CD14-positive monocyte (primary cell): ENCODE measurements at regions not wholly inside any gene's neighbourhood (a gene's known extent, or its start where the extent isn't known, plus 50 kb on each side); places are given as distances from the start of the nearest gene placed in this dataset.
"Not testable (repeated sequence)": the region's sequence is repeated elsewhere in the genome, so short reads cannot be mapped to it uniquely, and the experiment has no call there.

ENCODE experiments used
- DNase-seq, 3 donors: peaks; one replicate each; pipeline ENCODE4 v3.0.0-alpha.2; 2011 to 2022
- H2AFZ ChIP-seq: 2 replicates; pipeline ENCODE4 v1.6.0; 2012; ENCODE audit warnings: mild to moderate bottlenecking, low read depth, low read length, inconsistent platforms; ENCODE audit not compliant: insufficient read depth, poor library complexity, severe bottlenecking
- H3K27ac ChIP-seq, 2 donors: 1 replicate in 1 of 2; 2 replicates in 1 of 2; pipeline ENCODE4 v1.5.1; 2012 to 2013; ENCODE audit warnings: low read length in 2 of 2, control low read depth in 1 of 2, inconsistent platforms in 1 of 2, low read depth in 1 of 2, mild to moderate bottlenecking in 1 of 2
- H3K27me3 ChIP-seq, 2 donors: one replicate each; pipeline versions ENCODE4 v1.6.0 to v1.6.1; 2011 to 2013; ENCODE audit warnings: low read length in 2 of 2; ENCODE audit not compliant: control insufficient read depth in 2 of 2, insufficient read depth in 2 of 2
- H3K36me3 ChIP-seq, 2 donors: replicated peaks in 1 of 2; 1 replicate in 1 of 2; 2 replicates in 1 of 2; pipeline versions ENCODE4 v1.5.1 to v1.6.1; 2012 to 2013; ENCODE audit warnings: low read length in 2 of 2, control low read depth in 1 of 2, inconsistent platforms in 1 of 2, mild to moderate bottlenecking in 1 of 2; ENCODE audit not compliant: insufficient read depth in 2 of 2, control insufficient read depth in 1 of 2
- H3K4me1 ChIP-seq, 2 donors: 1 replicate in 1 of 2; 2 replicates in 1 of 2; pipeline versions ENCODE4 v1.5.1 to v1.6.1; 2012 to 2013; ENCODE audit warnings: low read length in 2 of 2, control low read depth in 1 of 2, inconsistent platforms in 1 of 2, mild to moderate bottlenecking in 1 of 2, moderate library complexity in 1 of 2; ENCODE audit not compliant: insufficient read depth in 2 of 2, control insufficient read depth in 1 of 2
- H3K4me2 ChIP-seq: replicated peaks from 2 replicates; pipeline ENCODE3; 2012; ENCODE audit warnings: low read length, moderate library complexity, mild to moderate bottlenecking; ENCODE audit not compliant: poor library complexity, severe bottlenecking; ENCODE audit errors: extremely low read depth
- H3K4me3 ChIP-seq, 3 experiments: fragments of 200-600 bp in 1 of 3; sonication (generic) in 1 of 3; replicated peaks in 1 of 3; 1 replicate in 2 of 3; 2 replicates in 1 of 3; pipeline ENCODE4 v1.5.1; 2011 to 2013; ENCODE audit warnings: low read length in 3 of 3, mild to moderate bottlenecking in 3 of 3, control low read depth in 2 of 3, low read depth in 2 of 3, inconsistent platforms in 1 of 3, moderate library complexity in 1 of 3
- H3K79me2 ChIP-seq: 2 replicates; pipeline ENCODE4 v1.6.0; 2012; ENCODE audit warnings: mild to moderate bottlenecking, control low read depth, inconsistent platforms, low read length, moderate library complexity; ENCODE audit not compliant: insufficient read depth
- H3K9ac ChIP-seq: 2 replicates; pipeline ENCODE4 v1.6.0; 2017; ENCODE audit warnings: low read length, mild to moderate bottlenecking; ENCODE audit not compliant: insufficient read depth, poor library complexity, severe bottlenecking
- H3K9me3 ChIP-seq, 2 donors: replicated peaks in 1 of 2; 1 replicate in 1 of 2; 2 replicates in 1 of 2; pipeline versions ENCODE4 v1.5.1 to v1.6.1; 2012 to 2013; ENCODE audit warnings: low read length in 2 of 2, control low read depth in 1 of 2; ENCODE audit not compliant: control insufficient read depth in 1 of 2, insufficient read depth in 1 of 2
- H4K20me1 ChIP-seq: 2 replicates; pipeline ENCODE4 v1.6.0; 2012; ENCODE audit warnings: mild to moderate bottlenecking, low read length, control low read depth, moderate library complexity; ENCODE audit not compliant: insufficient read depth
- H3K27ac Mint-ChIP-seq, 7 donors: one replicate each; pipeline ENCODE4 v1.8.0; 2020; ENCODE audit warnings: mild to moderate bottlenecking in 7 of 7, mixed read lengths in 7 of 7, moderate library complexity in 6 of 7, inconsistent platforms in 2 of 7
- H3K27me3 Mint-ChIP-seq, 3 donors: one replicate each; pipeline ENCODE4 v1.8.0; 2021 to 2022; ENCODE audit warnings: low read depth in 3 of 3, mild to moderate bottlenecking in 3 of 3, mixed read lengths in 3 of 3, moderate library complexity in 3 of 3, inconsistent platforms in 1 of 3
- H3K36me3 Mint-ChIP-seq, 2 donors: one replicate each; pipeline ENCODE4 v1.8.0; 2020; ENCODE audit warnings: mixed read lengths in 2 of 2, inconsistent platforms in 1 of 2, mild to moderate bottlenecking in 1 of 2
- H3K4me1 Mint-ChIP-seq: one replicate; pipeline ENCODE4 v1.8.0; 2020; ENCODE audit warnings: mild to moderate bottlenecking, mixed read lengths
- H3K4me3 Mint-ChIP-seq, 2 donors: one replicate each; pipeline ENCODE4 v1.8.0; 2020; ENCODE audit warnings: mild to moderate bottlenecking in 2 of 2, mixed read lengths in 2 of 2, moderate library complexity in 1 of 2
- H3K9me3 Mint-ChIP-seq, 7 donors: one replicate each; pipeline ENCODE4 v1.8.0; 2020 to 2022; ENCODE audit warnings: mixed read lengths in 7 of 7, mild to moderate bottlenecking in 6 of 7, moderate library complexity in 6 of 7, inconsistent platforms in 2 of 7
- CTCF ChIP-seq: fragments of 200-600 bp; IDR thresholded peaks from one replicate; pipeline ENCODE4 v1.8.0; 2022; ENCODE audit warnings: antibody characterized with exemption, mild to moderate bottlenecking
- WGBS: methylation state at CpG from one replicate; pipeline ENCODE4 v1.1.5; 2013; ENCODE audit warnings: missing lambda C conversion rate; ENCODE audit not compliant: insufficient coverage; 5-methylcytosine and 5-hydroxymethylcytosine counted together
- intact Hi-C, 2 donors: fragments of 100-400 bp; cut with micrococcal nuclease; formaldehyde crosslinking; loops; one replicate each; pipeline versions ENCODE4 v1.15.0 to v1.15.1; 2023

- no peak overlapping the region for H2AFZ ChIP-seq
- H3K27me3 Mint-ChIP-seq = peaks cover 0 to 4% (median 1%) of the 10 kb centered on the region in 3 donors
Measured at GRCh38 chr12:27861428-27862167, 81.6 kb upstream of the MANSC4 start.

GRCh38 chr12:27859648-27860047 is 79.6 kb upstream of the MANSC4 start:
- Histone ChIP-seq H3K36me3 (no peaks in the 10 kb centered on the region), H3K4me1 (no peaks in the 10 kb centered on the region), H3K9me3 (no peaks in the 10 kb centered on the region), H3K79me2 (no peaks in the 10 kb centered on the region), H3K27me3 (no peaks in the 10 kb centered on the region), H3K9ac (no peak overlapping the region), H3K4me2 (no peak overlapping the region), H3K4me3 (no peak overlapping the region), H4K20me1 (no peaks in the 10 kb centered on the region), H3K27ac (no peak overlapping the region), H2AFZ (no peak overlapping the region)
- Mint-ChIP-seq H3K27me3 (peaks cover 1 to 4% (median 2%) of the 10 kb centered on the region in 3 donors), H3K27ac (no peak overlapping the region), H3K9me3 (peaks cover 0 to 6% (median 5%) of the 10 kb centered on the region in 7 donors), H3K36me3 (no peaks in the 10 kb centered on the region), H3K4me1 (no peaks in the 10 kb centered on the region), H3K4me3 (no peak overlapping the region)
- TF ChIP-seq CTCF = no peak
- intact Hi-C loops = no loop called here
- WGBS = 29% methylated on average over 1 of the region's 4 CpGs
- no peak for DNase-seq

More at GRCh38 chr12:27861428-27862167, 81.6 kb upstream of the MANSC4 start:
- Histone ChIP-seq H3K9ac (no peak overlapping the region), H3K36me3 (no peaks in the 10 kb centered on the region), H4K20me1 (no peaks in the 10 kb centered on the region), H3K4me2 (no peak overlapping the region), H3K27ac (no peak overlapping the region), H3K79me2 (no peaks in the 10 kb centered on the region), H3K4me1 (peaks cover 3 to 5% of the 10 kb centered on the region in 2 donors), H3K4me3 (no peak overlapping the region), H3K9me3 (no peaks in the 10 kb centered on the region), H3K27me3 (no peaks in the 10 kb centered on the region)
- H3K9me3 Mint-ChIP-seq = peaks cover 0 to 10% (median 4%) of the 10 kb centered on the region in 7 donors
- no peak for TF ChIP-seq CTCF
- H3K27ac Mint-ChIP-seq = no peak overlapping the region
- peaks cover 5% of the 10 kb centered on the region for H3K4me1 Mint-ChIP-seq
- 78% methylated on average over 7 of the region's 8 CpGs for WGBS
- DNase-seq = no peak
- no peaks in the 10 kb centered on the region for H3K36me3 Mint-ChIP-seq
- intact Hi-C loops = no loop called here
- no peak overlapping the region for H3K4me3 Mint-ChIP-seq

- H3K36me3 ChIP-seq, H3K36me3 Mint-ChIP-seq, H3K27me3 ChIP-seq, H3K9me3 Mint-ChIP-seq, H3K79me2 ChIP-seq, H3K4me2 ChIP-seq, H3K27ac Mint-ChIP-seq, H2AFZ ChIP-seq, H3K27me3 Mint-ChIP-seq, H3K27ac ChIP-seq, H3K4me1 Mint-ChIP-seq, H3K4me3 ChIP-seq, H4K20me1 ChIP-seq, intact Hi-C loops, DNase-seq, H3K4me1 ChIP-seq, H3K9ac ChIP-seq, H3K9me3 ChIP-seq, H3K4me3 Mint-ChIP-seq: not testable (repeated sequence)
Measured at GRCh38 chr12:27857006-27857405, 77.0 kb upstream of the MANSC4 start.
